Natural killer cell (primary cell): ENCODE measurements at regions not wholly inside any gene's neighbourhood (a gene's known extent, or its start where the extent isn't known, plus 50 kb on each side); places are given as distances from the start of the nearest gene placed in this dataset.

Source experiments
- ATAC-seq, 3 donors: fragments of 150-1000 bp in 2 of 3; fragments of 200-7000 bp in 1 of 3; cut with Tn5 transposase; 1 replicate in 1 of 3; 2 replicates in 2 of 3; pipeline ENCODE4 v1.10.0; 2021; ENCODE audit warnings: mild to moderate bottlenecking in 2 of 3, moderate library complexity in 2 of 3
- DNase-seq, 2 donors: peaks; one replicate each; pipeline versions ENCODE4 v3.0.0 to v3.0.0-alpha.2; 2013 to 2021; ENCODE audit warnings: mixed read lengths in 1 of 2
- H3K27ac ChIP-seq: one replicate; pipeline ENCODE4 v1.5.1; 2013; ENCODE audit warnings: mild to moderate bottlenecking, low read length
- H3K27me3 ChIP-seq: one replicate; pipeline ENCODE4 v1.6.1; 2013; ENCODE audit warnings: low read length; ENCODE audit not compliant: control insufficient read depth, insufficient read depth
- H3K36me3 ChIP-seq: one replicate; pipeline ENCODE4 v1.6.1; 2013; ENCODE audit warnings: low read length; ENCODE audit not compliant: control insufficient read depth, insufficient read depth
- H3K4me1 ChIP-seq: one replicate; pipeline ENCODE4 v1.6.1; 2013; ENCODE audit warnings: low read length; ENCODE audit not compliant: control insufficient read depth, insufficient read depth
- H3K4me3 ChIP-seq: one replicate; pipeline ENCODE4 v1.5.1; 2013; ENCODE audit warnings: low read length
- H3K9me3 ChIP-seq: one replicate; pipeline ENCODE4 v1.6.1; 2013; ENCODE audit warnings: low read length; ENCODE audit not compliant: control insufficient read depth, insufficient read depth
- H3K27ac Mint-ChIP-seq, 2 donors: one replicate each; pipeline ENCODE4 v1.8.0; 2022; ENCODE audit warnings: mild to moderate bottlenecking in 2 of 2, mixed read lengths in 2 of 2, moderate library complexity in 1 of 2
- H3K27me3 Mint-ChIP-seq, 2 donors: one replicate each; pipeline ENCODE4 v1.8.0; 2022; ENCODE audit warnings: low read depth in 2 of 2, mixed read lengths in 2 of 2
- H3K36me3 Mint-ChIP-seq: one replicate; pipeline ENCODE4 v1.8.0; 2022; ENCODE audit warnings: mixed read lengths
- H3K4me1 Mint-ChIP-seq, 2 donors: one replicate each; pipeline ENCODE4 v1.8.0; 2022; ENCODE audit warnings: mixed read lengths in 2 of 2
- H3K4me3 Mint-ChIP-seq: one replicate; pipeline ENCODE4 v1.8.0; 2022; ENCODE audit warnings: mild to moderate bottlenecking, moderate library complexity, mixed read lengths
- H3K9me3 Mint-ChIP-seq, 2 donors: one replicate each; pipeline ENCODE4 v1.8.0; 2022; ENCODE audit warnings: mixed read lengths in 2 of 2
- CTCF ChIP-seq: fragments of 200-600 bp; IDR thresholded peaks from one replicate; pipeline ENCODE4 v1.8.0; 2022; ENCODE audit warnings: antibody characterized with exemption
- WGBS: methylation state at CpG from one replicate; pipeline ENCODE4 v1.1.7; 2013; ENCODE audit warnings: missing lambda C conversion rate; ENCODE audit not compliant: insufficient coverage; 5-methylcytosine and 5-hydroxymethylcytosine counted together
- intact Hi-C: fragments of 100-400 bp; cut with micrococcal nuclease; formaldehyde crosslinking; loops from one replicate; pipeline ENCODE4 v1.14.2; 2022

- H3K9me3 ChIP-seq: no peaks in the 10 kb centered on the region
- Mint-ChIP-seq H3K9me3 (no peaks in the 10 kb centered on the region), H3K27me3 (peaks cover 7 to 17% of the 10 kb centered on the region in 2 donors), H3K36me3 (no peaks in the 10 kb centered on the region), H3K27ac (no peak overlapping the region), H3K4me3 (no peak overlapping the region), H3K4me1 (peaks cover 2 to 4% of the 10 kb centered on the region in 2 donors)
- H3K4me1 ChIP-seq: no peaks in the 10 kb centered on the region
- H3K36me3 ChIP-seq: no peaks in the 10 kb centered on the region
- peak in 1 of 2 donors; percentile 76 for DNase-seq
- H3K27ac ChIP-seq: no peak overlapping the region
- 44% methylated on average over 7 of the region's 7 CpGs for WGBS
- intact Hi-C loops: loop anchor here (5.0 kb wide), 1 partner anchor 418 kb away; no protein-coding TSS in a partner anchor
- no peak for TF ChIP-seq CTCF
- no peak overlapping the region for H3K4me3 ChIP-seq
- H3K27me3 ChIP-seq: no peaks in the 10 kb centered on the region
- peak in 1 of 3 donors; percentile 48 for ATAC-seq
Measured at GRCh38 chr2:237154082-237154638, 68.5 kb downstream of the COPS8 start.

- no peak overlapping the region for H3K27ac ChIP-seq
- H3K27me3 ChIP-seq: no peaks in the 10 kb centered on the region
- Mint-ChIP-seq H3K27me3 (peaks cover 7 to 17% of the 10 kb centered on the region in 2 donors), H3K36me3 (no peaks in the 10 kb centered on the region), H3K4me3 (no peak overlapping the region), H3K27ac (no peak overlapping the region), H3K4me1 (peaks cover 0 to 6% of the 10 kb centered on the region in 2 donors), H3K9me3 (no peaks in the 10 kb centered on the region)
- H3K4me3 ChIP-seq: no peak overlapping the region
- intact Hi-C loops: loop anchor here (5.0 kb wide), 1 partner anchor 417 kb away; no protein-coding TSS in a partner anchor
- no peak for ATAC-seq
- no peaks in the 10 kb centered on the region for H3K9me3 ChIP-seq
- WGBS: 60% methylated on average over 11 of the region's 11 CpGs
- DNase-seq: no peak
- no peaks in the 10 kb centered on the region for H3K36me3 ChIP-seq
- no peak for TF ChIP-seq CTCF
- no peaks in the 10 kb centered on the region for H3K4me1 ChIP-seq
Measured at GRCh38 chr2:237154884-237155851, 69.5 kb downstream of the COPS8 start.

GRCh38 chr2:237156031-237156856 is 70.6 kb downstream of the COPS8 start:
- no peak overlapping the region for H3K4me3 Mint-ChIP-seq
- 36% methylated on average over 30 of the region's 30 CpGs for WGBS

More at GRCh38 chr2:237156031-237156856, 70.6 kb downstream of the COPS8 start:
- Histone ChIP-seq H3K27me3 (no peaks in the 10 kb centered on the region), H3K27ac (no peak overlapping the region), H3K4me3 (no peak overlapping the region), H3K9me3 (no peaks in the 10 kb centered on the region), H3K36me3 (no peaks in the 10 kb centered on the region), H3K4me1 (no peaks in the 10 kb centered on the region)
- ATAC-seq: no peak
- no peak overlapping the region for H3K27ac Mint-ChIP-seq
- H3K4me1 Mint-ChIP-seq: peaks cover 0 to 6% of the 10 kb centered on the region in 2 donors
- DNase-seq: no peak
- intact Hi-C loops: no loop called here
- peaks cover 7 to 20% of the 10 kb centered on the region in 2 donors for H3K27me3 Mint-ChIP-seq
- TF ChIP-seq CTCF: no peak
- H3K36me3 Mint-ChIP-seq: no peaks in the 10 kb centered on the region
- H3K9me3 Mint-ChIP-seq: no peaks in the 10 kb centered on the region
